Brain microvascular endothelial cell (primary cell): ENCODE measurements at regions not wholly inside any gene's neighbourhood (a gene's known extent, or its start where the extent isn't known, plus 50 kb on each side); places are given as distances from the start of the nearest gene placed in this dataset.

Experiments used
- DNase-seq: peaks from one replicate; pipeline ENCODE4 v3.0.0-alpha.2; 2020
- H3K27ac ChIP-seq: fragments of 250-450 bp; sonication (Bioruptor Pico); 2 replicates; pipeline ENCODE4 v1.5.1; 2020; ENCODE audit warnings: mild to moderate bottlenecking, moderate library complexity
- H3K27me3 ChIP-seq: fragments of 250-450 bp; sonication (Bioruptor Pico); replicated peaks from 2 replicates; pipeline ENCODE4 v1.5.1; 2020; ENCODE audit warnings: mild to moderate bottlenecking
- H3K36me3 ChIP-seq: fragments of 250-450 bp; sonication (Bioruptor Pico); replicated peaks from 2 replicates; pipeline ENCODE4 v1.5.1; 2020; ENCODE audit warnings: mild to moderate bottlenecking
- H3K4me3 ChIP-seq: 2 replicates; pipeline ENCODE4 v1.5.1; 2011; ENCODE audit warnings: low read depth, mild to moderate bottlenecking, control low read depth, low read length, moderate library complexity
- in situ Hi-C: cut with HindIII; loops from 2 replicates; pipeline ENCODE4 v1.10.0; 2017; ENCODE audit warnings: low sequenced_read_pairs, low pct_ligation_motif_present
- TF ChIP-seq, protein P1 (sequence below): IDR thresholded peaks from 2 replicates; pipeline ENCODE4 v1.5.1; 2011; ENCODE audit warnings: low read depth, mild to moderate bottlenecking, moderate library complexity, low read length, control low read depth, inconsistent platforms; ENCODE audit errors: missing control alignments

DNA sequence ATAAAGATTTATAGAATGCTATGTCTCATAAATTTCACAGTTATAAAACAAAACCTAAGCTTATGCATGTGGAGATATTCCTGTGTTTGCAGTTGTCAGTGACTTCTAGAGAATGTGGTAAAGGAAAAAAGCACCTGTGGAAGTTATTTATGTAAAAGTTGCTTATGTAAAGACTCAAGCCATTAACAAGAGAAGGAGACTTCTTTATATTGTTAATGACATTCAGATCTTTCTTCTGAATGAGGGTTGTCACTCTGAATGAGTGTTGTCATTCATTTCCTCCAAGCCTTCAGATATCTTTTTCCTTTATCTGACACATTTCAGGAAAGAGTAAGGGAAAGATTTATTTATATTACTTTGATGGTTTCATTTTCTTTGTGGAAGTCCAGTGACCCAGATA is 202.6 kb downstream of the TM9SF2 start:
- DNase-seq: no peak
- in situ Hi-C loops: no loop called here
- no peak overlapping the region for H3K4me3 ChIP-seq

DNA sequence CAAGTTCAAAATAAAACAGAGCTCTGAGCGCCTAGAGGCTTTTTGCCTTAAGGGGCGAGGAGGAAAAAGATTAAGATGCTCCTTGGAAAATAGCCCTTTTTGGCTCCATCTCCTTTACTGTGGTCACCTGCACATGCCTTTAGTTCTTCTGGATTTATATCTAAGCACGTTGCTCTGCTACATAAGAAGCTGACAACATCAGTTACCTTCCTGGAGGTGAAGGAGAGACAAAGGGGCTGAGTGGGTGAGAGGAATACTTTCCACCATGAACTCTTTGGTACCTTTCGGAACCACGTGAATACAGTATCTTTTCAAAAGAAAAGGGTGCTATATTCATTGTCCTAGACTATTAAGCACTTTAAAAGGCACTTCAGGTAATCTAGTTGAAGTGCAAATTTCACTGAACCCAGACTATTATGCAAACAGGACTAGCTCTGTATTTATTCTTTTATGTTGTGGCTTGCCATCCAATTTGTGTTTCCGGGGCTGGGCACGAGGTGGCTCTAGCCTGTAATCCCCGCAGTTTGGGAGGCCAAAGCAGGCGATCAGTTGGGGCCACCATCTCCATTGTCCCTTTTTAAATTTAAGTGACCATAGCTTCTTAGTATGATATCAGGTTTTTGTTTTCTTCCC is 201.5 kb downstream of the TM9SF2 start:
- no peaks in the 10 kb centered on the region for H3K36me3 ChIP-seq
- TF ChIP-seq, protein P1, sequence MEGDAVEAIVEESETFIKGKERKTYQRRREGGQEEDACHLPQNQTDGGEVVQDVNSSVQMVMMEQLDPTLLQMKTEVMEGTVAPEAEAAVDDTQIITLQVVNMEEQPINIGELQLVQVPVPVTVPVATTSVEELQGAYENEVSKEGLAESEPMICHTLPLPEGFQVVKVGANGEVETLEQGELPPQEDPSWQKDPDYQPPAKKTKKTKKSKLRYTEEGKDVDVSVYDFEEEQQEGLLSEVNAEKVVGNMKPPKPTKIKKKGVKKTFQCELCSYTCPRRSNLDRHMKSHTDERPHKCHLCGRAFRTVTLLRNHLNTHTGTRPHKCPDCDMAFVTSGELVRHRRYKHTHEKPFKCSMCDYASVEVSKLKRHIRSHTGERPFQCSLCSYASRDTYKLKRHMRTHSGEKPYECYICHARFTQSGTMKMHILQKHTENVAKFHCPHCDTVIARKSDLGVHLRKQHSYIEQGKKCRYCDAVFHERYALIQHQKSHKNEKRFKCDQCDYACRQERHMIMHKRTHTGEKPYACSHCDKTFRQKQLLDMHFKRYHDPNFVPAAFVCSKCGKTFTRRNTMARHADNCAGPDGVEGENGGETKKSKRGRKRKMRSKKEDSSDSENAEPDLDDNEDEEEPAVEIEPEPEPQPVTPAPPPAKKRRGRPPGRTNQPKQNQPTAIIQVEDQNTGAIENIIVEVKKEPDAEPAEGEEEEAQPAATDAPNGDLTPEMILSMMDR: no peak
- no peak overlapping the region for H3K27ac ChIP-seq
- in situ Hi-C loops: no loop called here
- H3K27me3 ChIP-seq: no peaks in the 10 kb centered on the region
- H3K4me3 ChIP-seq: no peak overlapping the region
- DNase-seq: no peak

More for the DNA sequence above, 202.6 kb downstream of the TM9SF2 start:
- TF ChIP-seq, protein P1: no peak
- Histone ChIP-seq H3K27me3 (no peaks in the 10 kb centered on the region), H3K36me3 (no peaks in the 10 kb centered on the region), H3K27ac (no peak overlapping the region)

DNA sequence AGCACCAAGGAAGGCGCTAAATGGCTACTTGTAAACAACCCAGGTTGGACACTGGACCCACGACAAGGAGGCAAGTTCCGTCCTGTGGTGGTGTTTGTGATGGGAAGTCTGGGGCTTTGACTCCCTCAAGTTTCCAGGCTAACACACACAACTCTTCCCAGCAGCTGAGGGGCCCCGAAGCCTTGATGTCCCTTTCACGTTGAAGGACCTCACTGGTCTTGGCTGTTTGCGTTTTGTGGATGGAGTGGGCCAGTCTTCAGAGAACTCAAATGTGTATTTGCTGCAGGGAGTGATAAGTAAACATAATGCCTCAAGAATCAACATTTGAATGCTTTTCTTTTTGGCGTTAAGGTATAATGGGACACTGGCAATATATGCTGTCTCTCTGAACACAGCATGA is 199.2 kb downstream of the TM9SF2 start:
- H3K27me3 ChIP-seq: no peaks in the 10 kb centered on the region
- TF ChIP-seq, protein P1: no peak
- H3K27ac ChIP-seq: no peak overlapping the region
- no peak overlapping the region for H3K4me3 ChIP-seq
- no peaks in the 10 kb centered on the region for H3K36me3 ChIP-seq
- no peak for DNase-seq
- in situ Hi-C loops: no loop called here

DNA sequence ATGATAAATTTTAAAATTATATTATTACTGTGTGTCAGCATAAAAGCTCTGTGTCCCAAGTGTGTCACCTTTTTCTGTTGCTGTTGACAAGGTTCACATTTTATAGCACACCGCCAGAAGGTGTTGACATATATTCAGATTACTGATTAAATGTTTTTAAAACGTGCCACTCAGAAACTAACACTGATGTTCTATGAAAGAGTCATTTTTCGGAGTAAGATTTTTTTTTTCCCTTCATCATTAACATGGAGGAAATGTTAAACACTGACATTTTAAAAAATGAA is 197.5 kb downstream of the TM9SF2 start:
- in situ Hi-C loops: no loop called here
- H3K4me3 ChIP-seq: no peak overlapping the region
- H3K36me3 ChIP-seq: no peaks in the 10 kb centered on the region
- no peak overlapping the region for H3K27ac ChIP-seq
- TF ChIP-seq, protein P1: no peak
- no peaks in the 10 kb centered on the region for H3K27me3 ChIP-seq
- DNase-seq: no peak

DNA sequence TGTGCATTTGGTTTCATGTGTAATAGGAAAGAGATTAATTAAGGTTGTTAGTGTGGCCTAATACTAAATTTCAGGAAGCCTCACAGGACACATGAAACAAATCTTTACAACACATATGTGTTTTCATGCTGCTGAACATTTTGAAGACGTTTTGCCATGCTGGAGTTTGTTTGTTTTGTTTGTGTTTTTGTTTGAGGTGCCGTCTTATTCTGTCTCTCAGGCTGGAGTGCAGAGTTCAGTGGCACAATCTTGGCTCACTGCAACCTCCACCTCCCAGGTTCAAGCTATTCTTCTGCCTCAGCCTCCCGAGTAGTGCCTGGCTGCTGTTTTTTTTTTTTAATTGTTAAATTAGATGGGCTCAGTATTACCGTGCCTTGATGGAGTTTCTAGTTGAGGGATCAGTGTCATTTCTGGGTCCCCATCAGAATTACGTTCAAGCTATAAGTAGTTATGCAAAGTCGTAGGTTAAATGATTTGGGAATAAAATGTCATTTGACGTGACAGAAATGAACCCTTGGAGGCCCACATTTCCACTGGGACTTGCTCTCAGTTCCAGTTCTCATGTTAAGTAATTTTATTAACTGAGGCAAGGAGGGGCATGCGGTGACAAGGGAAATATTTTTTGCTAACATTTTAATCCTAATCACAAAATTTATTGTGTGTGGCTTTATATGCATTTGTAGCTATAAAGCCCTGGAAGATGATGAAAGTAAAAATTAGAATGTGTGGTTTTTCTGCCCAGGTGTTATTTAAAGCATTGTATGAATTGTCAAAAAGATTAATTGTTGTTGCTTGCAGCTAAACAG is 196.9 kb downstream of the TM9SF2 start:
- H3K27ac ChIP-seq: no peak overlapping the region
- no peak overlapping the region for H3K4me3 ChIP-seq
- TF ChIP-seq, protein P1: no peak
- no peak for DNase-seq
- in situ Hi-C loops: no loop called here
- H3K36me3 ChIP-seq: no peaks in the 10 kb centered on the region
- H3K27me3 ChIP-seq: no peaks in the 10 kb centered on the region
